ENCODE measurements at regions not wholly inside any gene's neighbourhood (a gene's known extent, or its start where the extent isn't known, plus 50 kb on each side); places are given as distances from the start of the nearest gene placed in this dataset.

DNA sequence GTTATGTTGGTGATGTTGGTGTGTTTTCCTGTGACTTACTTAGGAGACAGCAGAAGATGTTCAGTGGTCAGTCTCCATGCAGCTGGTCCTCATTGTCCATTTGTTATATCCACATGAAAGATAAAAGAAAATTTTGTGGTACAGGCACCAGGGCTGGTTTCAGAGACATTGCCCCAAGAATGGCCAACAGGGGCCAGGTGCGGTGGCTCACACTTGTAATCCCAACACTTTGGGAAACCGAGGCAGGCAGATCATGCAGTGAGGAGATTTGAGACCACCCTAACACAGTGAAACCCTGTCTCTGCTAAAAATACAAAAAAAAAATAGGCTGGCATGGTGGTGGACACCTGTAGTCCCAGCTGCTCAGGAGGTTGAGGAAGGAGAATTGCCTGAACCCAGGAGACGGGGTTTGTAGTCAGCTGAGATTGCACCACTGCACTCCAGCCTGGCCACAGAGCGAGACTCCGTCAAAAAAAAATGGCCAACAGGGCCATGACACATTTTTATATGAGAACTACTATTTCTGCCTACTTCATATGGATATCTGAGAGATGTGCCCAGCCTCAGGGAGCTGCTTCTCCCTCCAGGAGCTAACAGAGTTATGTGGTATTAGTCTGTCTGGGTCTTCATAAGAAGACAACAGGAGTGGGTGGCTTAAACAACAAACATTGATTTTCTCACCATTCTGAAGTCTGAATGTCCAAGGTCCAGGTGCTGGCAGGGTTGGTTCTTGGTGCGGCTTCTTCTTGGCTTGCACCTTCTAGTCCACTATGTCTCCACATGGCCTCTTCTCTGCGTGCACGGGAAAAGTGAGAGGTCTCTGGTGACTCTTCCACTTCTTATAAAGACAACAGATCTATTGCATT, 821.7 kb downstream of the TMEM121 start:
- TF ChIP-seq, protein P1, sequence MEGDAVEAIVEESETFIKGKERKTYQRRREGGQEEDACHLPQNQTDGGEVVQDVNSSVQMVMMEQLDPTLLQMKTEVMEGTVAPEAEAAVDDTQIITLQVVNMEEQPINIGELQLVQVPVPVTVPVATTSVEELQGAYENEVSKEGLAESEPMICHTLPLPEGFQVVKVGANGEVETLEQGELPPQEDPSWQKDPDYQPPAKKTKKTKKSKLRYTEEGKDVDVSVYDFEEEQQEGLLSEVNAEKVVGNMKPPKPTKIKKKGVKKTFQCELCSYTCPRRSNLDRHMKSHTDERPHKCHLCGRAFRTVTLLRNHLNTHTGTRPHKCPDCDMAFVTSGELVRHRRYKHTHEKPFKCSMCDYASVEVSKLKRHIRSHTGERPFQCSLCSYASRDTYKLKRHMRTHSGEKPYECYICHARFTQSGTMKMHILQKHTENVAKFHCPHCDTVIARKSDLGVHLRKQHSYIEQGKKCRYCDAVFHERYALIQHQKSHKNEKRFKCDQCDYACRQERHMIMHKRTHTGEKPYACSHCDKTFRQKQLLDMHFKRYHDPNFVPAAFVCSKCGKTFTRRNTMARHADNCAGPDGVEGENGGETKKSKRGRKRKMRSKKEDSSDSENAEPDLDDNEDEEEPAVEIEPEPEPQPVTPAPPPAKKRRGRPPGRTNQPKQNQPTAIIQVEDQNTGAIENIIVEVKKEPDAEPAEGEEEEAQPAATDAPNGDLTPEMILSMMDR (IDR thresholded peaks at IDR 0.05; ENCODE audit: insufficient read depth, low read length), result no peak
- no peak for TF ChIP-seq POLR2AphosphoS5 (IDR thresholded peaks at IDR 0.05; ENCODE audit: low read depth)
- TF ChIP-seq, protein P2, sequence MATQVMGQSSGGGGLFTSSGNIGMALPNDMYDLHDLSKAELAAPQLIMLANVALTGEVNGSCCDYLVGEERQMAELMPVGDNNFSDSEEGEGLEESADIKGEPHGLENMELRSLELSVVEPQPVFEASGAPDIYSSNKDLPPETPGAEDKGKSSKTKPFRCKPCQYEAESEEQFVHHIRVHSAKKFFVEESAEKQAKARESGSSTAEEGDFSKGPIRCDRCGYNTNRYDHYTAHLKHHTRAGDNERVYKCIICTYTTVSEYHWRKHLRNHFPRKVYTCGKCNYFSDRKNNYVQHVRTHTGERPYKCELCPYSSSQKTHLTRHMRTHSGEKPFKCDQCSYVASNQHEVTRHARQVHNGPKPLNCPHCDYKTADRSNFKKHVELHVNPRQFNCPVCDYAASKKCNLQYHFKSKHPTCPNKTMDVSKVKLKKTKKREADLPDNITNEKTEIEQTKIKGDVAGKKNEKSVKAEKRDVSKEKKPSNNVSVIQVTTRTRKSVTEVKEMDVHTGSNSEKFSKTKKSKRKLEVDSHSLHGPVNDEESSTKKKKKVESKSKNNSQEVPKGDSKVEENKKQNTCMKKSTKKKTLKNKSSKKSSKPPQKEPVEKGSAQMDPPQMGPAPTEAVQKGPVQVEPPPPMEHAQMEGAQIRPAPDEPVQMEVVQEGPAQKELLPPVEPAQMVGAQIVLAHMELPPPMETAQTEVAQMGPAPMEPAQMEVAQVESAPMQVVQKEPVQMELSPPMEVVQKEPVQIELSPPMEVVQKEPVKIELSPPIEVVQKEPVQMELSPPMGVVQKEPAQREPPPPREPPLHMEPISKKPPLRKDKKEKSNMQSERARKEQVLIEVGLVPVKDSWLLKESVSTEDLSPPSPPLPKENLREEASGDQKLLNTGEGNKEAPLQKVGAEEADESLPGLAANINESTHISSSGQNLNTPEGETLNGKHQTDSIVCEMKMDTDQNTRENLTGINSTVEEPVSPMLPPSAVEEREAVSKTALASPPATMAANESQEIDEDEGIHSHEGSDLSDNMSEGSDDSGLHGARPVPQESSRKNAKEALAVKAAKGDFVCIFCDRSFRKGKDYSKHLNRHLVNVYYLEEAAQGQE (IDR thresholded peaks at IDR 0.05; ENCODE audit: insufficient replicate concordance, low read depth), result no peak
